ENCODE measurements at regions not wholly inside any gene's neighbourhood (a gene's known extent, or its start where the extent isn't known, plus 50 kb on each side); places are given as distances from the start of the nearest gene placed in this dataset.

DNA sequence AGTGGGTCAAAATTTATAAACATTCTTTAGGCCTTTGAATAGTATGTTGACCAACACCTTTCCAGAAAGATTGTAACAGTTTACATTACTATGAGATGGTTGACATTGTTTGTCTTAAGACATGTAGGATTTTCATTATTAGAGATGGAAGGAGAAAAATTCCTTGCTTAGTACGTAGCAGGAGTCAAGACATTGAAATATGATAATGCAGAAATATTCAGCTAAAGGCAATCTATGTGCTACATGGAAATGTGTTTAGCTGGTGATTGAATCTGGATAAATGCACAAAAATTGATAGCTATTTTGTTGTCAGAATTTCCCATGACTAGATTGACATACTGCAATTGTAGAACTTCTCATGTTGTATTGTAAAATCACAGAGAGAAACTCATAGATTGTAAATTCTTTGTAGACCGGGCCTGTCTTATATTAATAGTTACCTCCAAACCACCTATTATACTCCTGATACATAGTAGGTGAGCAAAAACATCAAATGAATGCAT lies 370.4 kb upstream of the CBLB start:
- TF ChIP-seq CTCF (IDR thresholded peaks at IDR 0.05 in 4 of 5, conservative IDR thresholded peaks at IDR 0.05 in 1 of 5) (no peak), POLR2A (IDR thresholded peaks at IDR 0.05) (no peak)
